Brain microvascular endothelial cell (primary cell): ENCODE measurements at regions not wholly inside any gene's neighbourhood (a gene's known extent, or its start where the extent isn't known, plus 50 kb on each side); places are given as distances from the start of the nearest gene placed in this dataset.

Experiments
- DNase-seq: peaks from one replicate; pipeline ENCODE4 v3.0.0-alpha.2; 2020
- H3K27ac ChIP-seq: fragments of 250-450 bp; sonication (Bioruptor Pico); 2 replicates; pipeline ENCODE4 v1.5.1; 2020; ENCODE audit warnings: mild to moderate bottlenecking, moderate library complexity
- H3K27me3 ChIP-seq: fragments of 250-450 bp; sonication (Bioruptor Pico); replicated peaks from 2 replicates; pipeline ENCODE4 v1.5.1; 2020; ENCODE audit warnings: mild to moderate bottlenecking
- H3K36me3 ChIP-seq: fragments of 250-450 bp; sonication (Bioruptor Pico); replicated peaks from 2 replicates; pipeline ENCODE4 v1.5.1; 2020; ENCODE audit warnings: mild to moderate bottlenecking
- H3K4me3 ChIP-seq: 2 replicates; pipeline ENCODE4 v1.5.1; 2011; ENCODE audit warnings: low read depth, mild to moderate bottlenecking, control low read depth, low read length, moderate library complexity
- CTCF ChIP-seq: IDR thresholded peaks from 2 replicates; pipeline ENCODE4 v1.5.1; 2011; ENCODE audit warnings: low read depth, mild to moderate bottlenecking, moderate library complexity, low read length, control low read depth, inconsistent platforms; ENCODE audit errors: missing control alignments
- in situ Hi-C: cut with HindIII; loops from 2 replicates; pipeline ENCODE4 v1.10.0; 2017; ENCODE audit warnings: low sequenced_read_pairs, low pct_ligation_motif_present

- Histone ChIP-seq H3K27me3 (no peaks in the 10 kb centered on the region), H3K27ac (no peak overlapping the region), H3K4me3 (no peak overlapping the region), H3K36me3 (no peaks in the 10 kb centered on the region)
- DNase-seq = no peak
- TF ChIP-seq CTCF = no peak
- in situ Hi-C loops = no loop called here
Measured at GRCh38 chr2:59259913-59260312, 1018.8 kb upstream of the FANCL start.

- Histone ChIP-seq H3K4me3 (no peak overlapping the region), H3K27me3 (no peaks in the 10 kb centered on the region), H3K27ac (no peak overlapping the region), H3K36me3 (no peaks in the 10 kb centered on the region)
- no peak for TF ChIP-seq CTCF
- no peak for DNase-seq
- in situ Hi-C loops = no loop called here
Measured at GRCh38 chr2:59256290-59256689, 1015.2 kb upstream of the FANCL start.

- no peaks in the 10 kb centered on the region for H3K27me3 ChIP-seq
- no peak overlapping the region for H3K4me3 ChIP-seq
- H3K36me3 ChIP-seq = no peaks in the 10 kb centered on the region
- TF ChIP-seq CTCF = no peak
- in situ Hi-C loops = no loop called here
- no peak overlapping the region for H3K27ac ChIP-seq
- DNase-seq = no peak
Measured at GRCh38 chr2:59254279-59254678, 1013.2 kb upstream of the FANCL start.

GRCh38 chr2:59250307-59250677 is 1009.2 kb upstream of the FANCL start:
- Histone ChIP-seq H3K36me3 (no peaks in the 10 kb centered on the region), H3K27me3 (no peaks in the 10 kb centered on the region), H3K4me3 (no peak overlapping the region), H3K27ac (no peak overlapping the region)
- TF ChIP-seq CTCF = no peak
- in situ Hi-C loops = no loop called here
- no peak for DNase-seq

- no peak for TF ChIP-seq CTCF
- no peak overlapping the region for H3K27ac ChIP-seq
- in situ Hi-C loops = no loop called here
- no peak for DNase-seq
- H3K4me3 ChIP-seq = no peak overlapping the region
- no peaks in the 10 kb centered on the region for H3K36me3 ChIP-seq
- no peaks in the 10 kb centered on the region for H3K27me3 ChIP-seq
Measured at GRCh38 chr2:59249441-59250306, 1008.5 kb upstream of the FANCL start.

- in situ Hi-C loops = no loop called here
- no peak for TF ChIP-seq CTCF
- H3K4me3 ChIP-seq = no peak overlapping the region
- H3K27ac ChIP-seq = no peak overlapping the region
- no peak for DNase-seq
- no peaks in the 10 kb centered on the region for H3K36me3 ChIP-seq
- no peaks in the 10 kb centered on the region for H3K27me3 ChIP-seq
Measured at GRCh38 chr2:59239146-59239545, 998.0 kb upstream of the FANCL start.
